NCI-H2196 treated with DMSO at 0.1 percent for 48 hours (cell line): ENCODE measurements at regions not wholly inside any gene's neighbourhood (a gene's known extent, or its start where the extent isn't known, plus 50 kb on each side); places are given as distances from the start of the nearest gene placed in this dataset.
"Not testable (repeated sequence)": the region's sequence is repeated elsewhere in the genome, so short reads cannot be mapped to it uniquely, and the experiment has no call there.

Experiments used
- DNase-seq: peaks from one replicate; lab custom pipeline; 2025; ENCODE audit not compliant: unreplicated experiment; lab: John Stamatoyannopoulos, UW

DNA sequence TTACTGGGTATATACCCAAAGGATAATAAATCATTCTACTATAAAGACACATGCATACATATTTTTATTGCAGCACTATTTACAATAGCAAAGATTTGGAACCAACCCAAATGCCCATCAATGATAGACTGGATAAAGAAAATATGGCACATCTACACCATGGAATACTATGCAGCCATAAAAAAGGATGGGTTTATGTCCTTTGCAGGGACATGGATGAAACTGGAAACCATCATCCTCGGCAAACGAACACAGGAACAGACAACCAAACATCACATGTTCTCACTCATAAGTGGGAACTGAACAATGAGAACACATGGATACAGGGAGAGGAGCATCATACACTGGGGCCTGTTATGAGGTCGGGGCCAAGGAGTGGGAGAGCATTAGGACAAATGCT, 665.0 kb upstream of the KCNMB2 start:
- DNase-seq = not testable (repeated sequence)

DNA sequence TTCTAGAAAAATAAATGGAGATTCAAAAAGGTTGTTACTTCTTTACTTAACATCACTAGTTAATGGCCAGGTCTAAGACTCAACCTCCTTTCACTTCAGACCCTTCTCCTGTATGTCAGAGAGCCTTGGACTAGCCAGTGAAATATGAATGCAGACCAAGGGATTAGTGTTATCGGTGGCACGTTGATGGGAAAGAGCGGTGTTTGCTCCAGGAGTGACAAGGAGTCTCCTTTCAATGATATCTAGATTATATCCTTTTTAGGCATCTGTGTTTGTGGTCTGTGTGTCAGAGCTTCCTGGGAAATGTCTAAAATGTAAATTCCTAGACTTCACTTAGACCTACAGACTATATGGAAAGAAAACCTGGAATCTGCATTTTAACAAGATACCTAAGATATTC, 658.0 kb upstream of the KCNMB2 start:
- no peak for DNase-seq

DNA sequence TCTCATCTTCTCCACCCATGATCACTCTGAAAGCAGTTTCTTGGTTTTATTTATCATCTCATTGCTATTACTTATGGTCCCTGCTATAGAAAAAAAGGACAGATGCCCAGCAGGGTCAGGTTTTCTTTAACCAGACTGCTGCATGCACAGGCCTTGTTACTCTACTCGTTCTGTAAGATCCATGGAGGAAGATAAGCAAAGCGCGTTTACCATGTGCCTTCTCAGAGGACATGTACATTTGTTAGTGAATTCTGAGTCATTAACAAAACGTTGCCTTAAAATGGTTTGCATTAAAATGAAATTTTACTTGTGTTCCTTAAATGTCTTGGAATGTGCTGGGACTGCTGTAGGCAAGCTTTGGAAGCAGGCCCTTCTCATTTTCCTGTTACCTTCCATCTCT, 657.3 kb upstream of the KCNMB2 start:
- DNase-seq = no peak

DNA sequence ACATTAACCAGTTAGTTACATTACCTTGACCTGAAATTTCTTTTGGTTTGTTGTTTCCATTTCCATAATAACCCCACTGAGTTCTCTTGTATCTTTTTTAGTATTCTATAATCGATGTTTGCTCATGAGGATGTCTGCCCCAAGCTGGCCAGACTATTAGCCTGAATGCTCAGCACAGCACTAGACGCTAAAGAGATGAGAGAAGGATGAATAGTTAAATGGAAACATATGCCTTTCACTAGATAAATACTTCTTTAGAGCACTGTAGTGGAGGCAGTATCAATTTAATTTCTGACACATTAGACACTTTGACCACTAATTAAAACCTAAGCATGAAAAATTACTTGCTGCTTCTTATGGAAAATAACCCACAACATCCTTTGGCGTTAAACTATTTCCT, 654.9 kb upstream of the KCNMB2 start:
- DNase-seq = no peak

DNA sequence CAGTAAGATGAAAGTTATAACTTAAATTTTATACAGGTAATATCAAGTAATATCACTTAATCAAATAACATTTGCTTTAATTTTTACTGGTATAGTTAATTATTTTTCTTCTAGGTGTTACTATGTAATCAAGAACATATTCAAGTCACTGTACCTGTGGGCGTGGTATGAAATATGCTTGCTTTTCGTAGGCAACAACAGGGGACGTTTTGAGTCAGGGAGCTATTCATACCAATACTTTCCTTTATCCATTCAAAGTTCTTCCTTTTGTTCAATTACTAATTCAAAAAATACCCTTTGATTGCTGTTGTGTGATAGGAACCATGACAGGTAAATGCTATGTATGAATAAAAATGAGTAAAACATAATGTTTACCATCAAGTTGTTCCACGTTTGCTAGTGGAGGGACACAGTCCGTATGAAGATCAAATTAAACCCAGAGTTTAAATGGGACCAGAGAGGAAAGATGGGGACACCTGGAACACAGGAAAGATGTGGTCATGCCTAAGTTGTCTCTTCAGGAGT, 654.0 kb upstream of the KCNMB2 start:
- DNase-seq = no peak

DNA sequence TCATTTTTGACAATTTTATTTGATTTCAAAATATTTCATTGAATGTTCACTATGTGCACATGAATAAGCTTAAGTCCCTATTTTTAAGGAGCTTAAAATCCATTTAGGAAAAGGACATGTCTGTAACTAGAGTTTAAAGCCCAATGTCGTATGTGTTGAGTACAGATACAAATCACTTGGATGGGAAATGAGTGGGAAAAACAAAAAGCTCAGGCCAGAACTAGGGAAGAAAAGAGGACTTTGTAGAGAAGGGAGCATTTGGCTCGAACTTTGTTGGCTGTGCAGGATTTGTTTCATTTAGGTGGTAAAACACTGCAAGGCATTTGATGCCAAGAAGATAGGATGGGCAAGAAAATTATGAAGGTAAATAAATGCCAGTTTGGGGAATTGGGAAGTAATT, 653.1 kb upstream of the KCNMB2 start:
- no peak for DNase-seq

DNA sequence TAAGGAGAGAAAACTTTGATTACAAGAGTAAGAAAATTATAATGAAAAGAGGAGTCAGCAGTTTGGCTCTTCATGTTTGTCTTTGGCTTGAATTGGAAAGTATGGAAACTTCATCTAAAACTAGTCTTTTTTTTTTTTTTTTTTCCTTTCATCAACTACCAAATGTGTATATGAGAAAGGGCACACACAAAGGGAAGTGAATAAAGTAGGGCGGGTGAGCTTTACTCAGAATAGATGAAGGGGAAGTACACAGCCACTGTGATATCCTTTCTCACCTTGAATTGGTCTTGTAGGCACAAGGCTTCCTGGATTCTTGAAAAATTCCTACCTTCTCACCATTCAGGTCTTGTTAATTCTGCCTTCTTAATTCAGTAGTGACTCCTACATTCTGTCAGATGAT, 652.3 kb upstream of the KCNMB2 start:
- DNase-seq = no peak

DNA sequence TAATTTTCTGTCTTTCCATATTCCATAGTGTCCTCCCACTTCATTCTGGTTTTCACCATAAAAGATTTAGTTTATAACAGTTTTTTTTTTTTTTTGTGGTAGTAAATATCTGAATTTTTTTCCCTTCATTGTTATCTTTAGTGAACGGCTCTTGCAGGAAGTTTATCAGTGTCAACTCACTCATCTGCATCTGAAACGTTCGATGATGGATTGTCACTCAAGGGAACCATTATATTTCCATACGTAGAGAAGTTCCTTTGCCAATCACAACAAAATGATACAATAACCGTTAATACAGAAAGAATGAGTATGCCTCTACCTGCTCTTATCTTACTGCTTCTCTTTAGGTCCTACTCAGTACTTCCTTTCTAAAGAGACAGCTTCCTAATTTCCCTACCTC, 651.2 kb upstream of the KCNMB2 start:
- DNase-seq = no peak

DNA sequence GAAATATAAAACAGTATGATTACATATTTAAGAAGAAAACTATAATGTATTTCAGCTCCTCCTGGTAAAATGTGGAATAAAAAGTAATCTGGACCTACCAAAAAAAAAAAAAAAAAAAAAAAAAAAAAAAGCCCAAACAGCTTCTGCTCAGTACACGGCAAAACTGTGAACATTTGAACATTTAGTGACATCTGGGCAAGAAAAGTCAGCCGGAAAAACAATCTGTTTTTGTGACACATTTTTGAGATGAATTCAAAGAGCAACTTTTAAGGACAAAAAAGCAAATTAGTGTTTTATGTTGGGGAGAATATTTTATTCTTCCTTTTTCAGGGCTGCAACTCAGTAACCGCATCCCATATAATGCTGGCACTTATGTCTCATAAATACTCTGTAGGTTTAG, 649.7 kb upstream of the KCNMB2 start:
- no peak for DNase-seq

DNA sequence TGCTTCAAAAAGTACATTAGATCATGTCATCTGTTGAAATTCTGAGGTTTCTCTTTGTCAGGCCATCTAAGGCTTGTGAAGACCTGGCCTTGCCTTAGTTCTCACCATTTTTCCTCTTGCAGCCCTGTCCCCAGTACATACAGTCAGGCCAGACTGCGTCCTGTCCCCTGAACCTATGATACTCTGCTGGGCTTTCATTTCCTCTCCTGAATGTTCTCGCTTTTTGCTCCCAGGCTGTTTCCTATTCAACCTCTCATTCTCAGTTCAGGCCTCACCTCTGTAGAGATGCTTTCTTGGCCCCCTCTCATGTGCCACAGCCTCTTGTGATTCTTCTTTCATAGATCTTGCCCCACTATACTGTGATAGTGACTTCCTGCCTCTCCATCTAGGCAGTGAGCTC, 648.8 kb upstream of the KCNMB2 start:
- DNase-seq = no peak

DNA sequence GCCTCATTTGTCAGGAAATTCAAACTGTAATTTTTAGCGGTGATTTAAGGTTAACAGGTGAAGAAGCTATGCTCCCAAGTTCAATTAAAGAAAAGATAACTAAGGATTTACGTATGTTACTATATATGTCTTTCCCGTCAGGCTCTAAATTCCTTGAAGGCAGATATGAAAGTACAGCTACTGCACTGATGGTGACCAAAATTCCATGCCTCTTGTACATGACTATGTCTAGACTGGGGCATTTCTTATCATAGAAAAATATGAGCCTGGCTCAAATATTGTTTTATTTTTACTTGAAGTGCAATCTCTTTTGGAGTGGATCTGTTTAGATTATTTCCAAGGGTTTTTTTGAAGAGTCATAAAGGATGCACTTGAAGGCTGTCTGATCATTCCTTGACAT, 647.1 kb upstream of the KCNMB2 start:
- no peak for DNase-seq

DNA sequence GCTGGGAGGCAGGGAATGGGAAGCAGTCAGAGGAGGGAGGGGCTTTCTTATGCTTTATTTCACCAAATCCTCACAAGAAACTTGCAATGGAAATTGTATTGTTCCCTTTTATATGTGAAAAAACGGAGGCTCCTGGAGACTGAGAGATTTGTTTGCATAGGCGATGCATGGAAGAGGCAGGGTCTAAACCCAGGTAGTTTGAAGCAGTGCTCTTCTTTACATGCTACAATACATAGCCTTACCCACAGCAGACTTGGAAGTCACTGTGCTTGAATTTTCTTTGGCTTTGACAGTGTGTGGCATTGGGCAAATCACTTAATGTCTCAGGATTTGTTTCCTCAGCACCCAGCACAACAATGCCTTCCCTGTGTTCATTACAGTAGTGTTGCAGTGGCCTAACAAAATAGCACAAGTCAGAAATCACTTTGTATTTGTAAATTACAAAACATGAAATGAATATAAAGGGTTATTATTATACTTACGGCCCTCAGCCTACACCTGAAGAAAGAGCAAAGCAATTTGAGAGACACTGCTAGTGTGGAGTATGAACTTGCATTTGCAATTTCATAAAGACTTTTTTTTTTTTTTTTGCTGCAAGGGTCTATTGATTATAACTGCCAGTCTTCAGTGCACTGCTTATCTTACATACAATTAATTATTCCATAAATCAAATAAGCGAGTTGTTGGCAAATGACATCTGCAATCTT, 646.4 kb upstream of the KCNMB2 start:
- no peak for DNase-seq

DNA sequence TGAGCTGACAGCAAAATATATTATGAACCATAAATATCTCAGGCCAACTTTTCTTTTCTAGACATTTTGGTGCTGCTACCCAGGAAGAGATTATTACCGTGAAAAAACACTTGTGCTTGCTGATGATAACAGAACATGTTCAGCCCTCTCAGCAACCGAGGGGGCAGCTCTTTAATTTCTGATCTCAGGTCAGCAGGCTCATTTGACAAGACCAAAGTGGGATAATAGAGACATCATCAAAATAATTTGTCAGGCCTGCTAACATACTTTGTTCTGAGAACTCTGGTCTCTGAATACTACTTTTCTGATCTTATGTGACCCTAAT, 645.9 kb upstream of the KCNMB2 start:
- no peak for DNase-seq

DNA sequence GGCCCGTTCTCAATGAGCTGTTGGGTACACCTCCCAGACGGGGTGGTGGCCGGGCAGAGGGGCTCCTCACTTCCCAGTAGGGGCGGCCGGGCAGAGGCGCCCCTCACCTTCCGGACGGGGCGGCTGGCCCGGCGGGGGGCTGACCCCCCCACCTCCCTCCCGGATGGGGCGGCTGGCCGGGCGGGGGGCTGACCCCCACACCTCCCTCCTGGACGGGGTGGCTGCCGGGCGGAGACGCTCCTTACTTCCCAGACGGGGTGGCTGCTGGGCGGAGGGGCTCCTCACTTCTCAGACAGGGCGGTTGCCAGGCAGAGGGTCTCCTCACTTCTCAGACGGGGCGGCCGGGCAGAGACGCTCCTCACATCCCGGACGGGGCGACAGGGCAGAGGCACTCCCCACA, 644.7 kb upstream of the KCNMB2 start:
- DNase-seq = not testable (repeated sequence)

DNA sequence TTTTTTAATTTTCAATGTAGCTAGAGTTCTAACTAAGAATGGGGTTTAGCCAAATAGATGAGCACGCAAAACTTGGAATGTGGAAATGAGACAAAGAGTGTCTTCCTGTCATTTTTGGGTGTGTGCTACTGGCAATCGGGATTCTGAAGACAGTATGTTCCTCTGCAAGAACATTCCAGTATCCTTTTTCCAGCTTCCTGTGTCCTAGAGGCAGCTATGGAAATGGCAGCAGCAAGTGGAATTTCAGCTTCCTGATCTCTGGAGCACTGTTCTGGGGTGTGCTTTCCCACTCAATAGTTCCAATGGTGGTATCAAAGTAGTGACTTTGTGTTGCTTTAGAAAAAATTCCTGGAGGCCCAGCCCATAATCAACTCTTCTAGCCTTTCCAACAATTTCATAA, 642.9 kb upstream of the KCNMB2 start:
- no peak for DNase-seq

DNA sequence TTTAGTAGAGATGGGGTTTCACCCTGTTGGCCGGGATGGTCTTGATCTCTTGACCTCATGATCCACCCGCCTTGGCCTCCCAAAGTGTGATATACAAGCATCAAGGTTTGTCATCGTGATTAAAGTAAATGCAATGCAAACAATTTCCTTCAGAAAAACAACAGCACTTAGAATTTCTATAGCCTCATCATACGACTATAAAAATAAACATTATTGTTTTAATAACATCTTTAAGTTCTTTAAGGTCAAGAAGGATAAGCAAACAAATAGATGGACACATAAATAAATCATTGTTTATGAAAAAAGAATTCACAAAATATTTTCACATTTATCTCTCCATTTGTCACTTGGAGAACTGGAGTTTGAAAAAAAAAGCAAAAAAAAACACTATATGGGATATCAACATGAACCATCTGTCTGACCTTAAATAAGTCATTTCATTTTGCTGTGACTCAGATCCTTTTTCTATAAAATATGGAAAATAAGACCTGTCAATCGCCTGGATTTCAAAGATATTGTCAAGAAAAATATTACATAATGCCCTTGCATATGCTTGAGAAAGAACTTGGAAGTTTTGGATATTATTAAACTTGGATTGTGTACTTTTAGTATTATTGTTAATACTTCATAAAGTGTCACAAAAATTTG, 642.0 kb upstream of the KCNMB2 start:
- no peak for DNase-seq

DNA sequence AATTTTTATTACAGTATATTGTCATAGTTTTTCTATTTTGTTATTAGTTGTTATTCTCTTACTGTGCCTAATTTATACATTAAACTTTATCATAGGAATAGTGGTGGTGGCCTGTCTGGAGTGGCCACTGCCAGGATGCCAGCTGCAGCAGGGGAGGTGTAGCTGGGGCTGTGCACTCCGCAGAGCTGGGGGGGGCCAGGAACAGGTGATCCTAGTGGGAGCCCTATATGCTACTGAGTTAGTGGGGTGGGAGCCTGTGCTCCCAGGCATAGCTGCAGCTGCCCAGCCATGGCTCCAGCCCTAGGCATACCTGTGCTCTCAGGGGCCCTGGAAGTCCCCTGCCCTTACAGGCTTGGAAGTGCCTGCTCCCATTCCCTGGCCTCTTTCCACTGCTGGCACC, 638.1 kb upstream of the KCNMB2 start:
- no peak for DNase-seq

DNA sequence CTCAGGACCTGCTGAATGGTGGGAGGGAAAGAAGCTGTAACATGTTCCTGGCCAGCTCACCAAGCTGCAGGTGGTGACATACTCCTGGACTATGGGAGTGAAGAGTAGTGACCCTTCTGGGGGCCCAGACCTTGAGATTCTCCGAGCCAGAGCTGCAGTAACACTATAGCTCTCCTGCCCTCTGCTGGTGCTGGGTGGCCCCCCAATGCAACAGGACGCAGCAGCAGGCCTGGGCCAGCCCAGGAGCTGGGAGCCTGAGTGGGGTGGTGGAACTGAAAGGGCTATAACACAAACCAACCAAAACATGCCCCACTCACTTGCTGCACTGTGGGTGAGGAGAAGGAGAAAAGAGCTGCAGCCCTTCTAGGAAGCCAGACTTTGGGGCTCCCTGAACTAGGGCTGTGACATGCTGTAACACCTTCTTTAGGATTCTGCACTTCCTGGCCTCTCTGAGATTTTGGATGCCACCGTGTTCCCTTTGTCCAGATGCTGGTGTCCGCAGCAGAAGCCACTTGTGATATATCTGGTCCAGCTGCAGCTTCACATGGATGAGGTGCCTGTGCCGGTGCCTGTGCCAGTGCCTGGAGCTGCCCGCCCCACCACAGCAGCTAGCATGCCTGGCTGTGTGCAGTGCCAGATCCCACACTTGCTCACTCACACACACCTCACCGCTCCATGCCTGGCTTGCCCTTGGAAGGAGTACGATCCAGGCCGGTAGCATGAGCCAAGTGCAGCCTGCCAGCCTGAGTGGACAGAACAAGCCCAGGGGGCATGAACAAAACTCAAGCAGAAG, 636.8 kb upstream of the KCNMB2 start:
- DNase-seq = no peak

DNA sequence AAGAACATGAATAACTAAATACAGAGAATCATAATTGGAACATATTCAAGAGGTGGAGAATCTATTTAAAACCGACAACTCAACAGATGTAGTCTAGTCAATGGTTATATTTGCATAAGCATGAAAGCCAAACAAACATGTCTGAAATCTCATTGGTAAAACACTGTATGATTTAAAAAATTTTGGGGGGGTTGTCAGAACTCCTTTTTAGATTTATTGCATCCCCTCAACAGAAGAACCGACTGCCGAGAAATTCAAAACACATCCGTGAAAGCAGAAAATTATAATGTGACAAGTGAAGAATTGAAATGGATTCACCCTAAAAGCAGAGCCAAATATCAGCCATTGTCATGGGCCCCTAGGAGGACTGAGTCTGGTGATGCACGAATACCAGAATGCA, 633.4 kb upstream of the KCNMB2 start:
- DNase-seq = no peak

DNA sequence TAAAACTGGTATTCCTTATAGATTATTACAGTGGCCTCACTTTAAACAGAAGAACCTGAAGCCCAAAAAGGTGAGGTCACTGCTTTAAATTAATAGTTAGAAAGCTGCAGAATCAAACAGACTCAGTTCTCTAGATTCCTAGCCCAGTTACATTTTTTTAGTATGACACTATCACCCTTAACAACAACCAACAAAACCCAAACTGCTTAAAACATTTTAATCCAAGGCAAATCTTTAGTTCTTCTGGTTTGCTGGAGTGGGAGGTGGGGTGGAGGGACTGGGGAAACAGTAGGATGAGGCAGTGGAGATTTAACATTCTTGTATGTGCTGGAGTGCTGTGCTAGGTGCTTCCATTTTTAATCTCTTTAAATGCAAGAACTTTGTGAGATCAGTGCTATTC, 631.6 kb upstream of the KCNMB2 start:
- no peak for DNase-seq

DNA sequence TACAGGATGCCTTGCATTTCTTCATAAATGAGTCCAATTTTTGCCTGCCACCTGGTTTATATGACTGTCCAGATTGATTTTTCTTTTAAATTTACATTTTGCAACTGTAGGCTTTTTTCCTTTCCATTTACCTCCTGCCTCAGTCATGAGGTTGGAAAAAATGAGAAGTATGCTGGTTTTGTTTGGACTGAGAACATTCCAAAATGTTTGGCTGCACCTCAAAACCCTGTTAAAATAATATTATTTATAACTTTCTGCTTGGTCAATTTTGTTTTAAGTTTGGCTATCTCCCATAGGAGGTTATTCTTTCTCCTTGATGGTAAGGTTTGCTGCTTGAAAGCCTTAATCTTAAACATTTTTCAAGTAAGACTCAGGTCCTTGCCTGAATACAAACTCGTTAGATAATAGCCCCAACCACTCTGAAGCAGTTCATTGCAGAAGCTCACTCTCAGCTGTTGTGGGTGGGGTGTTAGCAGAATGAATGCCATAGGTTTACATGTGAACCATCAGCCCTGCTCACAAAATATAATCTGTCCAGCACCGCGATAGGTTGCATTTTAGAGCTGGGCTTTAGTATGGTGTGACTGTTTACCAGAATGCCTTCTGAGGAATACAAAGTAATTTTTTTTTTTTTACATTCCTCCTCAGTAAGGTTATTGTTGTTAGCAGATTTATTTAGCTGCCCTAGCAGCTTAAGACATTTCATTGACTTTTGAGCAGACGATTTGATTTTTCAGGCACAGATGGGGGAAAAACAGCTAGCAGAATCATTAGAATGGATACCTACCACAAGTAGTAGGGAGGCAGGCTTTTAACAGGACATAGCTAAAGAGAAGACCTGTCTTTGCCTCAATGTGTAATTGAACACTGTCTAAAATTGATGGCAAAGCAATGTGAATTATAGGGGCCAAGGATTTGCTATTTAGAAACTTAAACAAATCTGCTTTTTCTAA, 630.8 kb upstream of the KCNMB2 start:
- DNase-seq = no peak
